GM18519 (cell line): ENCODE measurements at regions not wholly inside any gene's neighbourhood (a gene's known extent, or its start where the extent isn't known, plus 50 kb on each side); places are given as distances from the start of the nearest gene placed in this dataset.

Source experiments
- ATAC-seq: cut with Tn5 transposase; IDR thresholded peaks from one replicate; pipeline ENCODE4 v1.9.1; 2021; ENCODE audit warnings: mild to moderate bottlenecking, moderate library complexity; ENCODE audit not compliant: unreplicated experiment, low FRiP score

DNA sequence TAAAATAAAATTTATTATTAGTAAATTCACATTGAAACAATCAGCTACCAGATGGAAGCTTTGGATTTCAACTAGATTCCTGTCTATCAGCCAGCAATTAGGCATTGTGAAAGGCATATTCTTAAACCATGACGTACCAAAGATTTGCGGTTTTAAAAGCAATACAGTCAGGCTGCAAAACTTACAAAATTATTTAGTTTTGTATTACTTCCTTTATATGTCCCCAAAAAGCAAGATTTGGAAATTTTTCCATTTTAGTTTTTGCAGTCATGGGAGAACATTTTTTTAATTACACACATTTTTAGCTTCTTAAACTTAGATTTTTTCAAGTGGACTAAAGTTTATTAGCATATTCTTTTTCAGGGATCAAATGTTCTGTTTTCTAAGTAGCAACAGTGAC lies 225.0 kb upstream of the KITLG start:
- no peak for ATAC-seq

DNA sequence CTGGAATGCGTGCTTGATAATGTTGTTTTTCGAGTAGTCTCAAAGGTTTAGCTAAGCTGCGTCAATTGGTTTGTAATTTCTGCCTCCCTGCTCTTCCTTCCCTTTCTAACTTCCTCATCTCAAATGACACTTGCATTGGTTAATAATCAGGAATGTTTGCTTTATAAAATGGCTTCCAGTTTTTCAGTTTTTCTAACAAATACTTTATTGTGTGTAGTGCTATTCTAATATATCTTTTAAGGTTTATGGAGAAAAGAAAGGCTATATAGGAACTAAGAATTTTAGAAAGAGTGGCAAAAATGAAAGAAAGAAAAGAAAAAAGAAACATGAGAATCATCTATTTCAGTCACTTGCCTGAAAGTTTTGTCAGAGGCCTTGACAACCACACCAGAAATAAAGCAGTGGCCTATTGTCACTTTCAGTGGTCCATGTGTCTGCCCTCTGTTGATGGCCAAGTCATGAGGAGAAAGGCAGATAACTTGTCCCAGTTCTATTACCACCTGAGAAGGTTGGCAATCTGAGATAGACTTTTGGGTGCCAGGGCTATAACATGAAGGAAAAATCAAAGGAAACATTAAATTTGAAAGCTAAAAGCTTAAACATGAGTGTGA lies 221.9 kb upstream of the KITLG start:
- no peak for ATAC-seq

DNA sequence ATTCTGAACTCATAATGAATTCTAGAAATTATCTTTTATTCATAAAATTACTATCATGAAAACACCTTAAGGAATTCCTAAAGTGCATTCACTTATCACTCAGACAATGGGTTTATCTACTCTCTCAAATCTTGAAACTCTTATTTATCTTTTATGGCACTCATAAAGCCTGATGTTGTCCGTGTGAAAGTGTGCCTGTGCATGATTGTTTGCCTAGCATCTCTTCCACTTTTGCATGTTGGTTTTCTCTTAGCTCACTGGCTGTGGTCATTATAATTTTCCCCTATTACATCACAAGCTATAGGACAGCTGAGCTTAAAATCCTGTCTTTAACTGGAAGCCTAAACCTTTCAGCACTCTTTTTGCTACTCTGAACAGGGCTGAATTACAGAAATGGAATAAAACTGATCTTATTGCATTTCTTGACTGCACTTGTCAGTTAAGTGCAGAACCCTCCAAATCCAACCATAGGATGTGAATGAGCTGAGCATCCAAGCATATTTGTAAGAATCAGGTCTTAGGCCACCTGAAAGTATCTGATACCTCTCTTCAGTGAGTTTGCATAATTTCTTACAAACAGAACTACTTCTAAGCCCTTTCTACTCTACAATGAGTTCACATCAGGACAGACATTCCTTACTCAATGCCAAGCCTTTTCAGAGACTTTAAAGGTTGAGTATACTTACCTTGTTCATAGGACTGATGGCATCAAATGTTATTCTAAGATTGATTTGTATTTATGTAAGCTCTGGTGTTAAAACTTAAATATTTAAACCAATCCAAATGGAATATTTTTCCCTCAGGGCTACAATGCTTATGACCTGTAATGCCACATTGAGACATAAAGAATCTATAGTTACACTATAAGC lies 221.2 kb upstream of the KITLG start:
- ATAC-seq, result no peak

DNA sequence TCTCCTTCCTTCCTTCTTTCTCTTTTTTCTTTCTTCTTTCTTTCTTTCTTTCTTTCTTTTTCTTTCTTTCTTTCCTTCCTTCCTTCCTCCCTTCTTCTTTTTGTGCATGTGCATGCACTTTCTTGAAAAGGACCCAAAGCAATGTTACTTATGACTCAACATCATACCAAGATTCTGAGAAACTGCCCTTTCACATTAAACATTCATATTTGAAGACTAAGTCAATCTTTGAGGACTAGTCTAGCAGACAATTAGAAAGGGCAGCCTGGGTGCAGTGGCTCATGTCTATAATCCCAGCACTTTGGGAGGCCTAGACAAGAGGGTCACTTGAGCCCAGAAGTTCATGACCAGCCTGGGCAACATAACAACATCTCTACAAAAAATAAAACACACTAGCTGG lies 212.8 kb upstream of the KITLG start:
- no peak for ATAC-seq

DNA sequence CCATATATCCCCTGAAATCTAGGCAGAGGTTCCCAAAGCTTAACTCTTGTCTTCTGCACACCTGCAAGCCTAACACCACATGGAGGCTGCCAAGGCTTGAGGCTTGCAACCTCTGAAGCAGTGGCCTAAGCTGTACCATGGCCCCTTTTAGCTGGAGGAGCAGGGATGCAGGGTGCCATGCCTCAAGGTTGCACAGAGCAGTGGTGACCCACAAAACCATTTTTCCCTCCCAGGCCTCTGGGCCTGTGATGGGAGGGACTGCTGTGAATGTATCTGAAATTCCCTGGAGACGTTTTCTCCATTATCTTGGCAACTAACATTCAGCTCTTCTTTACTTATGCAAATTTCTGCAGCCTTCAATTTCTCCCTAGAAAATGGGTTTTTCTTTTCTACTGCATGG lies 210.0 kb upstream of the KITLG start:
- ATAC-seq, result no peak

DNA sequence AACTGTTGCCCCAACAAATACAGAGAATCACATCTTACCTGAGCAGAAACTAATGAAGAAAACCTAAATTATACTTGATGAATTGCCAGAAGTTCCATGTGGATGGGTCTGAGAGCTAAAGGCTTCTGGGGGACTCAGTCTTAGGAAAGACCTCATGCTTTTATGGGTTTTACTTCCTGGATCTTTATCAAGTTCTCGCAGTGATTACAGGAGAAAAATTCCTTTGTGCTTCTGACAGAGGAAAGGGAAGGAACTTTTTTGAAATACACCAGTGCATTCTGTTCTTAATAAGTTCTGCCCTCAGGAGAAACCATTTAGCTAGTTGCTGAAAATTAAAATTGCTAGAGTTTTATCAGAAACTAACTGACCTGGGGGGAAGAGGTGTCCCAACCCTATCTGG lies 203.9 kb upstream of the KITLG start:
- ATAC-seq, result no peak

DNA sequence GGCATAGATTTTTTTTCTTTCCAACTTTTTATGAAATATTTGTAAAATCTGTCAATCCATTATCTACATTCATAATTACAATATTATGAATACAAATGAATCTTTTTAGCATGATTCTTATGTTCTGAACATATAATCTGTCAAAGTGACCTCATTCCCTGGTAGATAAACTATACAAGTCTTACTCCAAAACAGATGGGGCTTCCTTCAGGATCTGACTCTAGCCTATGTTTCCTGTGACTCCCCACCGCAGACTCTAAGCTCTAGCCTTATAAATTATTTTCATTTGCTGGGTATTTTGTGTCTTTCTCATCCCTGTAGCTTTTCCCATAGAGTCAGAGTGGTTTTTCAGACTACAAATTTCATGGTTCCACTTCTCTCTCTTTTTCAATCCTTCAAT lies 202.1 kb upstream of the KITLG start:
- ATAC-seq, result no peak

DNA sequence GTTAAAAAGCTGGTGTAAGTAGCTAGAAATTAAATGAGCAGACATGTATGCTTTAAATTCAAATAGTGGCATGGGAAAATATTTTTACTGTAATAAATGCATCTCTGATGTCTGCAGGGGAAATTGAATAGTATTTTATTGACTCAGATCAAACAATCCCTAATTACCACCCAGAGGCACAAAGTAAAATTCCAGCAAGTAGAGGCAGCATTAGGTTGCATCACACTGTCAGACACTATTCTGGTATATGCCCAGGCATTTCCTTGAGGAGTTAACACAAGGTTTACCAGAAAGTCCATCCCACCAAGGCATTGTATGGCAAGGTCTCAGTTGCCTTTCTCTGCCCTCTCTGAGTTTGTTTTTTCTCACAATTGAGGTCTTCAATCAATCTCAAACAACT lies 201.6 kb upstream of the KITLG start:
- no peak for ATAC-seq

DNA sequence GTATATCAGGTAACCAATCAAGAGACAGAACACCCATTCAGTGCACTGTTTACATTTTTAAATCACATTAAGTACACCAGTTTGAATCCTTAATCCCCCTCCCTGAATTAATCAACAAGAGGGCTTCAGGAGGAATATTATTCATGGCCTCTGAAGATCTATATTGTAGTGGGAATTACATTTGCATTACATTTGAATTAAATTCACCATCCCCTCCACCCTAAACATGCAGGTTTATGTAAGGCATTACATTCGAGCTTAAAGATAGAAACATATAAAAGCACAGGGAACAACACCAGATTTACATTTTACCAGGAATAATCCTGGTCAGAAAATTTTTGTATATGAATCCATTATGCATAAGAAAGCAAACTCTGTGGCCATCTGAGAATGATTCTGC lies 197.8 kb upstream of the KITLG start:
- ATAC-seq, result no peak

DNA sequence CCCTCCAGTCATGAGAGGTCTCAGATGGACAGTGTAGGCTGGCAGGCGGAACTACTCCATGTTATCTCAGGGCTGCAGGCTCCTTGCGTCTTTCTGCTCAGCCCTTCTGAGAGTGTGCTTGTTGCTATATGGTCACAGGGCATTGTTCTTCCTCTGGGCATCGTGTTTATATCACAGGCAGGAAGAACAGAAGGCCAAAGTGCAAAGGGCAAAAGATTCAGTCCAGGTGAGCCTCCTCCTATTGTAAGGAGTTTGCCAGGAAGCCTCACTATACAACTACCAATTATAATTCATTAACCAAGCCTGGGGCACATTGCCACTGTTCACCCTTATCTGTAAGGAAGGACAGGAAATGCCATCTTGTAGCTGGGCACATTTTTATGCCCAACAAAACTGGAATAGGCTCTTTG lies 195.5 kb upstream of the KITLG start:
- ATAC-seq, result no peak

DNA sequence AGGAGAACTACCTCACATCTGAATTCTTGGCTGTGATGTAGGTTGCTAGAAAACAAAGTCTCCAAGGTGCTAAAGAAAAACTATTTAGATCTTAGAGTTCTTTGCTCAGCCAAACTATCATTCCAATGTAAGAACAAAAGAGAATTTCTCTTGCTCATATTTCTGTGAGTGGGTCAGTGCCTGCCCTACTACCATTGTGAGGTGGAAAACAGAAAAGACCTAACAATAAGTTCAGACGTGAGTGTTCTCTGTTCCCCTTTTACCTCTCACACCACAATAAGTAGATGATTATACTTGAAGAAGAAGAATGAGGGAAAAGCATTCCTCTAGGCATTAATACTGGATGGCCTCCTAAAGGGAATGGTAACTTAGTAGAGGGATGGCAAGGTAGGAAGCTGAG lies 187.4 kb upstream of the KITLG start:
- no peak for ATAC-seq

DNA sequence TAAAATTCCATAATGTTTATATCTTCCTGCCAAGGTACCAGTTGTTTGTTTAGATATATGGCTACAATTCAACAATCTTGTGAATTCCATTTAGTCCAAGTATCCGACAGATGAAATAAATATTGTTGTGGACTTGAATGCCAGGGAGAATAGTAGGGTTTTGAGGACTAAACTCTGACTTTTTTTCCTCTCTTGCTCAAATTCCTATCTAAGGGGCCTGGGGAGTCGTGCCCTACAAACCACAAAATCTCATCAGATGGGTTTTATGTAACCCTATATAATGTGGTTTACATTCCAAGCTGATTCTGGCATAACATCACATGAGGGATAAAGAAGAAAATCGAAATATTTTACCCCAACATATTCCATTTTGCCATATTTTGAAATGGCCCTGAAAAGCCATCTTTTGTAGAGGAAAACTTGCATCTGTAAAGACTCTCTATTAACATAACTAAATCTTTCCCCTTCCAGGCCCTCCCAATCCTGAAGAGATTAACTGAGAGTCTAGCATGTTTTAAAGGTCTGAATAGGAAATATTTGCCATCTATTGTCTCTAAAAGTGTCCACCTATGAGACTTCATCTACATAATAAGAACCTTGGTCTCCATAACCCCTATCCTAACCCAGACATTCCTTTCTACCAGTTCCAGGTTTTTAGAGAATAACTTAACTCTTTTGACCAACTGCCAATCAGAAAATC lies 184.7 kb upstream of the KITLG start:
- ATAC-seq, result no peak

DNA sequence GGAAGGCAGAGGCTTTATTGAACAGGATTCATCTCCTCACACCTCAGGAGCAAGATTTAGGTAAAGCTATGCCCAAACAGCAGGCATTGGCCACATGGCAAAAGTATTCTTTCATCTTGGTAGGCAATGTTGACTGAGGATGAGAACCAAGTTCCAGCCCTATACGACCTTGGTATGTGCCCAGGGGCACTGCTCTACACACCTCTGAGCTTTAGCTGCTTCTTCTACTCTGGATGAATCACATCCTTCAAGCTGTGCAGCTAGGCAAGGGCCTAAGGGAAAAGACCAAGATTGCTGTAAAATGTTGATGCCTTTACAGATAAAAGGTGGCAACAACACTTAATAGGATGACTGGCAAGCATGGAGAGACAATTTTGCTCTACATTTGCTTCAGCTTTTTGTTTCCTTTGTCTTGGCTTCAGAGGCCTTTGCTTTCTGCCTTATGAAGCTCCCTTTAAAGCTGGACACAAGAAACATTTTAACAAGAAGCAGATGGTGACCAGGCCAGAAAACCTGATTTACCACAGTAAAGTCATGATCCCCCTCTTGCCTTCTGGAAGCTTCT lies 183.3 kb upstream of the KITLG start:
- no peak for ATAC-seq

DNA sequence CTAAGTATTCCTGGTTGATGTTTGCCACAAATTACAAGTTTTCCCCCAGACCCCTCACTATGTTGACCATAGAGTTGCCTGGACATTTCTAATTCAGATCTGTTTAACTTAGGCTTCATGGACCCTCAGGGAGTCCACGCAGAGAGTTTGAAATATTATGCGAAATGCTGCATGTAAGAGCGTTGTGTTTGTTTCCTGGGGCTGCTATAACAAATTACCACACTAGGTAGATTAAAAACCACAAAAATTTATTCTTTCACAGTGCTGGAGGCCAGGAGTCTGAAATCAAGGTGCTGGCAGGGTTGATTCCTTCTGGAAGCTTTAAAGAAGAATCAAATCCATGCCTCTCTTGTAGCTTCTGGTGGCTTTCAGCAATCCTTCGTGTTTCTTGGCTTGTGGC lies 177.9 kb upstream of the KITLG start:
- no peak for ATAC-seq

DNA sequence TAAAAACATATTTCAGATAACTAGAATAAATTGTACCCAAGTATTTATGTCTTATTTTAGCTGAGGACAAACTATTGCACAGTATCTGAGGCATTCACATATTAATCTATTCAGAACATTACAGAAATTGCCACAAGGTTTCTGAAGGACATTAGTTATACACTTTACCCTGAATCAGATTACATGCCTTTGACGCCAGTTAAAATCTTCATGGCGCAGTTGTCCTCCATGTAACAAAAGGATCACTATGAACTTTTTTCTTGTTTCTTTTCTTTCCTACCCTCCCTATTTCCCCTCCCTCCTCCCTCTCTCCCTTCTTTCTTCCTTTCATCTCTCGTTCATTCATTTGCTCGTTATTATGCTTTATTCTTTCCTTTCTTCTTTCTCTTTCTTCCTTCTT lies 176.6 kb upstream of the KITLG start:
- ATAC-seq, result no peak

DNA sequence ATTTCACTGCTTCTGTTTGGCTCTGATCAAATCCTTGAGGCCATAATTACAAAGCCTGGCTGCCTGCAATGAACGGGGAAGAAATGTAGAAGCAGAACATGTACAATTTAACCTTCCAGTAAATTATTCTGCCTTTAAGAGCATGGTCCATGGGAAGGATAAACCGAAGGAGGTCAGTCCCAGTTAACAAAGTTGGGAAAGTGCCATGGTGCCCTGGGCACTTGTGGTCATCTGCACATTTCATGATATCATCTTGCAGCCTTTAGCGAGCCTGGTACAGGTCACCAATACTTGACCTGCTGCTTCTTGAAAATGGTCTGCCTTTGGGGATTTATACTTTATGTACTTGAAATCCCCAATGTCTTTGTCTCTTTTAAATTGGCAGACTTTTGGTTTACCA lies 175.9 kb upstream of the KITLG start:
- no peak for ATAC-seq

DNA sequence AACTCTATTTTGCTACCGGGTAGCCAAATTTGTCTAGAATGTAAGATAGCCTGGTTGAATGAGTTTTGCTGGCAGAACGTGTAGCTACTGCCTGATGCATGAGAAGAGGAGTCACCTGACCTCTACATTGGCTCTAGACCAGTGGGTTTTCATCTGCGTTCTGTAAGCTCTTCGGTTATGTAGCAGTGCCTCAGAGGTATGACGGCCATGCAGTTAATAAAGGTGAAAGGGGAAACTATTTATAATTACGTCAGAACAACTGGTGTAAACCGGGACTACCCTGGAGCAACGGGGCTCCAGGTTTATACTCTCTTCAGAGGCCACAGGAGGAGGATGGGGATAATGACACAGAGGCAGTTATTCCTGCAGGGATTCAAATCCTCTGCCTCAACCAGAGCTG lies 173.4 kb upstream of the KITLG start:
- ATAC-seq, result no peak

DNA sequence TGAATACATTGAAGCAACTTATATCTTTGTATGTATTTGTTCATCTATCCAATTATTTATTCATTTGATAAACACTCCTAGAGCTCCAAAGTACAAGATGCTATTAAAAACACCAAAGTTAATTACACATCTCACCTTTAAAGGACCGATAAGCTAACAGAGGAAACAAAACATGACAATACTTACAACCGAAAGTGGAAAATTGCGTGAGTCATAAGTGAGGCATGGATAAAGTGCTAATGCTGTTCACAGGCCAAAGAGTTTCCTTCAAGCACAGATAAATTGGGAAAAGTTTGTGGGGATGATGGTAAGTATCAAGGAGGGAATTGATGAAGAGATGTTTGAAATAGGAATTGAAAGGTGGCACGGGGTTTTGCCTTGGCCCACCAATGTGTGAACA lies 172.8 kb upstream of the KITLG start:
- no peak for ATAC-seq

DNA sequence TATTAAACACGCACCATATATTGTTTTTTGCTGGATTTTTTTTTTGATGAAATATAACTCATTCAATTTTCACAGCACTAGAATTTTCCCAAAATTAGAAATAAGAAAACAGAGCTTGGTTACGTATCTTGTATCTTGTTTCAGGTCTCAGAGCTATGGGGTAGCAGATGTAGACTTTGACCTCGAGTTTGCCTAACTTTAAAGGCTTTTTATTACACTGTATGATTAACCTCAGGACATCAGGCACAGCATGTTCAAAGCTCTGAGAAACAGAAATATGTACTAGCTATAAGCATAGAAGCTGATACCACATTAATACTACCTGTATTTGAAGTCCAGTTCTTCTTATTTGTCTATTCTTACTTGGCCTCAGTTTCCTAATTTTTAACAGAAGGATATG lies 171.9 kb upstream of the KITLG start:
- no peak for ATAC-seq

DNA sequence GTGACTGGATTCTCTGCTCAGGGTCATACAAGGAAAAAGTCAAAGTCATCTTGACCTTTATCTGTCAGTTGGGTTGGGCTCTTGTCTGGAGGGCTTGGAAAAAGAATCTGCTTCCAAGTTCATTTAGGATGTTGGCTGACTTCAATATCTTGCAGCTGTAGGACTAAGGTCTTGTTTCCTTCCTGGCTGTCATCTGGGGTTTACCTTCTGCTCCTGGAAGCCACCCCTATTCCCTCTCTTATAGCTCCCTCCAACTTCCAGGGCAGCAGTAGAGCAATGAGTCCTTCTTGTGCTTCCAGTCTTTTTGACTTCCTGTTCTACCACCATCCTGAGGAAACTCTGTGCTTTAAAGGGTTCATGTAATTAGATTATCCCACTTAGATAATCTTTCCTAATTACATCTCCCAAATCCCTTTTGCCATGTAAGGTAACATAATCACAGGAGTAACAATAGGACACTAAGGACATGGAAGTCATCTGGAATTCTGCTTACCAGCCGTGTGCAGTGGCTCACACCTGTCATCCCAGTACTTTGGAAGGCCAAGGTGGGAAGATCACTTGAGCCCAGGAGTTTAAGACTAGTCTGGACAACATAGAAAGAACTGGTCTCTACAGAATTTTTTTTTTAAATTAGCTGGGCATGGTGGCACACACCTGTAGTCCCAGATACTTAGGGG lies 170.7 kb upstream of the KITLG start:
- no peak for ATAC-seq

DNA sequence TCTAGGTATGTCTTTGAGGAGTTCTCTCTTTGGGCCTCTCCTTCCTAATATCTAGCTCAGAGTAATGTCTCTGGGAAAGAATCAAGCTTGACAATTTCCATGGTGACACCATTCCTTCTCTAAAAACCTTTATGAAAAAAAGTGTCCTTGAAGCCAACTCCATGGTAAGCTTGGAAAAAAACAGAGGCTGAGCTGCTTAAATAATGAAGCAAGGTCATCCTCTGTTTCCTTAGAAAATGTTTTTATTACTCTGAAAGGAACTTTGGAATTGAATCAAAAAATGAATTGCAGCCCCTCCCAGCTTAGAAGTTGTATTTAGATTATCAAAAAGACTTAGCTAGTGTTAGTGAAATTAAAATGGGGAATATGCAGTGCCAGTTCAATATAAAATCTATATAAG lies 166.1 kb upstream of the KITLG start:
- no peak for ATAC-seq
